ENCODE measurements at regions not wholly inside any gene's neighbourhood (a gene's known extent, or its start where the extent isn't known, plus 50 kb on each side); places are given as distances from the start of the nearest gene placed in this dataset.

- Histone ChIP-seq H3K36me3 (no peaks in the 10 kb centered on the region), H3K27ac (no peak overlapping the region), H3K9me3 (no peaks in the 10 kb centered on the region), H3K27me3 (peaks cover 0 to 3% of the 10 kb centered on the region in 2 donors), H3K4me1 (no peaks in the 10 kb centered on the region), H3K4me3 (no peak overlapping the region)
- no peak for DNase-seq
- TF ChIP-seq, protein P1, sequence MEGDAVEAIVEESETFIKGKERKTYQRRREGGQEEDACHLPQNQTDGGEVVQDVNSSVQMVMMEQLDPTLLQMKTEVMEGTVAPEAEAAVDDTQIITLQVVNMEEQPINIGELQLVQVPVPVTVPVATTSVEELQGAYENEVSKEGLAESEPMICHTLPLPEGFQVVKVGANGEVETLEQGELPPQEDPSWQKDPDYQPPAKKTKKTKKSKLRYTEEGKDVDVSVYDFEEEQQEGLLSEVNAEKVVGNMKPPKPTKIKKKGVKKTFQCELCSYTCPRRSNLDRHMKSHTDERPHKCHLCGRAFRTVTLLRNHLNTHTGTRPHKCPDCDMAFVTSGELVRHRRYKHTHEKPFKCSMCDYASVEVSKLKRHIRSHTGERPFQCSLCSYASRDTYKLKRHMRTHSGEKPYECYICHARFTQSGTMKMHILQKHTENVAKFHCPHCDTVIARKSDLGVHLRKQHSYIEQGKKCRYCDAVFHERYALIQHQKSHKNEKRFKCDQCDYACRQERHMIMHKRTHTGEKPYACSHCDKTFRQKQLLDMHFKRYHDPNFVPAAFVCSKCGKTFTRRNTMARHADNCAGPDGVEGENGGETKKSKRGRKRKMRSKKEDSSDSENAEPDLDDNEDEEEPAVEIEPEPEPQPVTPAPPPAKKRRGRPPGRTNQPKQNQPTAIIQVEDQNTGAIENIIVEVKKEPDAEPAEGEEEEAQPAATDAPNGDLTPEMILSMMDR (IDR thresholded peaks at IDR 0.05), result no peak
- intact Hi-C loops (cut with DNase I; ENCODE audit: low total_unique reads), result no loop called here
Measured at GRCh38 chr20:24106150-24106800, 117.7 kb upstream of the GGTLC1 start.

DNA sequence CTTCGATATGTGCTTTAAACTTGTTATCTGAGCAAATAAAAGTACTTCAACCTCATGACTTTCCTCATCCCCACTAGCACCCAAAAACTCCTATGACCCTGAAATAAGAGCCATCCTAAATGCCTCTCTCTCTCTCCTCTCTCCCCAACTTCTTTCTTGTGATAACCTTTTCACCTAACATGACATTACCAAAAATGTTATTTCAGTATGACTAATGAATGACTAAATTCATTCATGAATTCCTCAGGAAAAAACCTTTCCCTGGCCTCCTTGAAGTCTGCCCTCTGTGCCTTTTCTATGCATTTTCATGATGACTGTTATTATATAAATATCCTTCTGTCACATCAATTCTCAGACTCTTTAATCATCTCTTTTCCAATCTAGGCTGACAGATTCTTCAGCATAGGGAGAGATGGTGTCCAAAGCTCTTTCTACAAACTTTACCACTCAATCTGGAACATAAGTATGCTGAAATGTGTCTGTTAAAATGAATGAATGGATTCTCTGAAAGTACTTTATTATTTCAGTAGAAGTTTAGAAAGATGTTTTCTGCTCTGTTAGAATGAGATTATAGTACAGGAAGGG is 114.3 kb upstream of the GGTLC1 start:
- H3K36me3 ChIP-seq, result no peaks in the 10 kb centered on the region
- no peak for DNase-seq
- intact Hi-C loops (cut with DNase I; ENCODE audit: low total_unique reads), result no loop called here
- no peak overlapping the region for H3K4me3 ChIP-seq
- peaks cover 0 to 7% of the 10 kb centered on the region in 2 donors for H3K27me3 ChIP-seq
- no peak overlapping the region for H3K27ac ChIP-seq
- TF ChIP-seq, protein P1 (IDR thresholded peaks at IDR 0.05), result no peak
- no peaks in the 10 kb centered on the region for H3K4me1 ChIP-seq
- no peaks in the 10 kb centered on the region for H3K9me3 ChIP-seq

DNA sequence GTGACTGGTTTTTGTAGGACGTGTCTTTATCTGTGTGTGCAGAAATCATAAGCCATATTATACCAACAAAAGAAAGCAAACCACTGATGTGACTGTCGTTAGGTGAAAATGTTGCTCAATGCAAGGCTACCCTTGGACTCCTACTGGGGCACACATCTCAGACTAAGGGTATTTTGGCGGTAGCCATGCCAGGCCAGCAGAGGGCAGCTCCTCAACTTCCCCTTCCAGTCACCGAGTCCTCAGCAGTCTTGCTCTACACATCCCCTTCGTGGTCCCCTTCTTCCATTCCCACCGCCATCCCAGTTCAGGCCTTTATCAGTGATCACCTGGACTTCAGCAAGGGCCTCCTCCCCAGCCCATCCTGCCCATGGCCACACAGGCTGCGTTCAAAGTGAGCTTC is 113.7 kb upstream of the GGTLC1 start:
- Histone ChIP-seq H3K4me3 (no peak overlapping the region), H3K27me3 (peaks cover 0 to 7% of the 10 kb centered on the region in 2 donors), H3K27ac (no peak overlapping the region), H3K4me1 (no peaks in the 10 kb centered on the region), H3K36me3 (no peaks in the 10 kb centered on the region), H3K9me3 (no peaks in the 10 kb centered on the region)
- TF ChIP-seq, protein P1 (IDR thresholded peaks at IDR 0.05), result no peak
- no peak for DNase-seq
- intact Hi-C loops (cut with DNase I; ENCODE audit: low total_unique reads), result no loop called here

GRCh38 chr20:24100370-24101011 is 111.9 kb upstream of the GGTLC1 start:
- H3K4me1 ChIP-seq, result no peaks in the 10 kb centered on the region
- H3K27ac ChIP-seq, result no peak overlapping the region
- TF ChIP-seq, protein P1 (IDR thresholded peaks at IDR 0.05), result peak; percentile 23 to 43
- peak in 1 of 2 donors; percentile 37 for DNase-seq
- H3K27me3 ChIP-seq, result peaks cover 0 to 10% of the 10 kb centered on the region in 2 donors
- intact Hi-C loops (cut with DNase I; ENCODE audit: low total_unique reads), result no loop called here
- no peak overlapping the region for H3K4me3 ChIP-seq
- H3K9me3 ChIP-seq, result no peaks in the 10 kb centered on the region
- no peaks in the 10 kb centered on the region for H3K36me3 ChIP-seq

- Histone ChIP-seq H3K36me3 (no peaks in the 10 kb centered on the region), H3K4me3 (no peak overlapping the region), H3K27me3 (peaks cover 0 to 8% of the 10 kb centered on the region in 2 donors), H3K4me1 (no peaks in the 10 kb centered on the region), H3K27ac (no peak overlapping the region), H3K9me3 (no peaks in the 10 kb centered on the region)
- TF ChIP-seq, protein P1 (IDR thresholded peaks at IDR 0.05), result no peak
- intact Hi-C loops (cut with DNase I; ENCODE audit: low total_unique reads), result no loop called here
- no peak for DNase-seq
Measured at GRCh38 chr20:24098886-24099285, 110.3 kb upstream of the GGTLC1 start.
